Heart left ventricle (tissue), 13 donors: ENCODE measurements at regions not wholly inside any gene's neighbourhood (a gene's known extent, or its start where the extent isn't known, plus 50 kb on each side); places are given as distances from the start of the nearest gene placed in this dataset.

Experiments used
- CTCF ChIP-seq, 12 donors: fragments of 200-600 bp; sonication (generic) in 4 of 12; IDR thresholded peaks; one replicate each; pipeline versions ENCODE4 v1.5.0 to v1.8.0; 2018 to 2022; ENCODE audit warnings: antibody characterized with exemption in 12 of 12, mild to moderate bottlenecking in 5 of 12
- POLR2A ChIP-seq, 2 donors: fragments of 450-650 bp; IDR thresholded peaks; one replicate each; pipeline ENCODE4 v1.6.1; 2017; ENCODE audit warnings: antibody characterized with exemption in 2 of 2, mild to moderate bottlenecking in 2 of 2, moderate library complexity in 2 of 2
- donor health status: ischemic (EF 13 %, LVEDD 7.1; RV severe dilation, severe dysfunction).
- donor health status: DM: no; HTN: yes; CAD: no.
- donor health status: DM: no; HTN: no; CAD: no.
- donor health status: ischemic (EF 25% LVEDD 6.9; RV normal size, moderate dysfunction).
- donor health status: ischemic (EF 25% LVEDD 5.7; RV mildly dilated, moderate dysfunction).
- donor health status: ischemic (EF 35%, LVEDD 5.7; RV mildly dilated, moderate dysfunction).
- donor health status: nonischemic (EF 11% LVEDD 7.7; RV severe dilation, severe dysfunction).
- donor health status: DM: yes; HTN: yes; CAD: no.
- donor health status: PGD.
- donor health status: ischemic (EF 29% LVEDD 5.4; RV normal size, mild dysfunction).
- donor health status: nonischemic (EF 23%, LVEDD 6.1; RV moderate dilation, normal function).

- TF ChIP-seq CTCF (IDR thresholded peaks at IDR 0.05) (no peak), POLR2A (IDR thresholded peaks at IDR 0.05) (no peak)
Observed at GRCh38 chr6:151671195-151671594, 136.3 kb upstream of the ESR1 start.
